GM06990 (cell line): ENCODE measurements at regions not wholly inside any gene's neighbourhood (a gene's known extent, or its start where the extent isn't known, plus 50 kb on each side); places are given as distances from the start of the nearest gene placed in this dataset.
"Not testable (repeated sequence)": the region's sequence is repeated elsewhere in the genome, so short reads cannot be mapped to it uniquely, and the experiment has no call there.

ENCODE experiments used
- DNase-seq: peaks from one replicate; pipeline ENCODE4 v3.0.0-alpha.2; 2011; ENCODE audit not compliant: insufficient read length; ENCODE audit errors: extremely low read depth
- H3K27me3 ChIP-seq: replicated peaks from 2 replicates; pipeline ENCODE4 v1.6.0; 2011; ENCODE audit warnings: low read length; ENCODE audit not compliant: control insufficient read depth, insufficient read depth
- H3K36me3 ChIP-seq: 2 replicates; pipeline ENCODE4 v1.5.1; 2011; ENCODE audit warnings: low read length; ENCODE audit not compliant: control insufficient read depth, insufficient read depth
- H3K4me3 ChIP-seq: replicated peaks from 2 replicates; pipeline ENCODE4 v1.5.1; 2011; ENCODE audit warnings: low read depth, mild to moderate bottlenecking, control low read depth, low read length
- CTCF ChIP-seq: IDR thresholded peaks from 2 replicates; pipeline ENCODE4 v1.5.1; 2011; ENCODE audit warnings: low read length, control low read depth, mild to moderate bottlenecking, inconsistent platforms; ENCODE audit not compliant: insufficient read depth, poor library complexity, severe bottlenecking

DNA sequence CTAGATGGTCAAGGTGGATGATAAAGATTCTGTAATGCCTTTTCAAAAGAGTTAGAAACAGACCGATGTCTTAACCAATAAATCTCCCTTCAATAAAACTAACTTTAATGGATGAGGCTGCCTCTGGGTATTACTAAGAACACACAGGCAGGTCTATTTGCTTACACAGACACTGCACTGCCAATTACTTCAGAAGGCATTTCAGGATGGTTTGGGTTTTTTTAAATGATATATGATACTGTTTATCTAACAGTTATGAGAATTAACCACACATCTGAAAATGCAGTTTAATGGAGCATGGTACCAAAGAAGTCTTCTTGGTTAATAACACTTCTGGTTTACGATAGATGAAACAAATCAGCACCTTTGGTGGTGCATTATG is 367.9 kb upstream of the GRAMD2B start:
- Histone ChIP-seq H3K36me3 (no peaks in the 10 kb centered on the region), H3K4me3 (no peak overlapping the region), H3K27me3 (no peaks in the 10 kb centered on the region)
- DNase-seq, result no peak
- TF ChIP-seq CTCF, result no peak

DNA sequence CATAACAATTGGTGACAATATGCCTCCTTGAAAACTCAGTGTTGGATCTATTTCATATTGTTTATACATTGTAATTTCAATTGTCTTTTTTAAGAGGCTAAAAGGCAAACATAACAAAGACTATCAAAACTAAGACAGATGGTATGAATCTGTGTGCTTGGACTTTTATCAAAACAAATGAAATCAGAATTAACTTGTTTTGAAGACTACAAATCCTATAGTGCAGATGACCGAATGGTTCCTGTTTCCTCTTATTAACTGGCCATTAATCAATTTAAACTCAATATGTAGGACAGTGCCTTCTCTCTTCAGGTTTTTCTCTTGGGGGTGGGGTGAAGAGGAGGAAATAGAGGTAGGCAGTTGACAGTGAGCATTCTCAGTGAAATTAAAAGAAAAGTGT is 366.9 kb upstream of the GRAMD2B start:
- TF ChIP-seq CTCF, result no peak
- Histone ChIP-seq H3K27me3 (no peaks in the 10 kb centered on the region), H3K36me3 (no peaks in the 10 kb centered on the region), H3K4me3 (no peak overlapping the region)
- DNase-seq, result no peak

GRCh38 chr5:126056851-126057622 is 366.2 kb upstream of the GRAMD2B start:
- no peak for DNase-seq
- no peak for TF ChIP-seq CTCF
- H3K27me3 ChIP-seq, result no peaks in the 10 kb centered on the region
- H3K4me3 ChIP-seq, result no peak overlapping the region
- no peaks in the 10 kb centered on the region for H3K36me3 ChIP-seq

DNA sequence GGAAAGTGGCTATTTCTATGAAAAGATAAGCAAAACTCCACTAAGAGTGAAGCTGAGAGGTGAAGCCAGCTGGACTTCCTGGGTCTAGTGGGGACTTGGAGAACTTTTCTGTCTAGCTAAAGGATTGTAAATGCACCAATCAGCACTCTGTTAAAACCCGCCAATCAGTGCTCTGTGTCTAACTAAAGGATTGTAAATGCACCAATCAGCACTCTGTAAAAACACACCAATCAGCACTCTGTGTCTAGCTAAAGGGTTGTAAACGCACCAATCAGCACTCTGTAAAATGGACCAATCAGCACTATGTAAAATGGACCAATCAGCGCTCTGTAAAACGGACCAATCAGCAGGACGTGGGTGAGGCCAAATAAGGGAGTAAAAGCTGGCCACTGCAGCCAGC is 364.8 kb upstream of the GRAMD2B start:
- not testable (repeated sequence) for DNase-seq, H3K27me3 ChIP-seq, H3K4me3 ChIP-seq, H3K36me3 ChIP-seq

- H3K27me3 ChIP-seq, result no peaks in the 10 kb centered on the region; the same call in 1 of the 2 replicates
- no peak for DNase-seq
- H3K36me3 ChIP-seq, result no peaks in the 10 kb centered on the region
- TF ChIP-seq CTCF, result no peak
- no peak overlapping the region for H3K4me3 ChIP-seq
Observed at GRCh38 chr5:126062398-126063221, 360.6 kb upstream of the GRAMD2B start.

DNA sequence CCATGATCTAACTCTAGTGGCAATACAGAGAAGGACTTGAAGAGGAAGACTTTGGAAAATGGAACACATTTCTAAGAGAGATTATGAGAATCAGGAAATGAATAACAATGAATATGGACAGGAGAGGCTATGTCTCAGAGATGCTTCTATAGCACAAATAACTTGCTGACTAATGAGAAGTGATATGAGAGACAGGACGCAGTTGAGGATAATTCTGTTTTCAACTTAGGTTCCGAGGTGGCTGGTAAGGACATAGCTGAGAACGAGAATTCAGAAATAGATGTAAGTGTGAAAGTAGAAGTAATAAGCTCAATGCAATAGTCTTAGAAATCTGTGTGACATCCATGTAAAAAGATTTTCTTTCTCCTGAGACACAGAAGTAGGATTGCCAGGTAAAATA is 358.1 kb upstream of the GRAMD2B start:
- H3K27me3 ChIP-seq, result no peaks in the 10 kb centered on the region; the same call in 1 of the 2 replicates
- no peak overlapping the region for H3K4me3 ChIP-seq
- H3K36me3 ChIP-seq, result no peaks in the 10 kb centered on the region
- DNase-seq, result no peak
- no peak for TF ChIP-seq CTCF
